ENCODE measurements at regions not wholly inside any gene's neighbourhood (a gene's known extent, or its start where the extent isn't known, plus 50 kb on each side); places are given as distances from the start of the nearest gene placed in this dataset.
"Not testable (repeated sequence)": the region's sequence is repeated elsewhere in the genome, so short reads cannot be mapped to it uniquely, and the experiment has no call there.

- intact Hi-C loops (cut with micrococcal nuclease): loop anchor here (10.0 kb wide), 1 partner anchor 211 kb away; no protein-coding TSS in a partner anchor
- ATAC-seq: no peak
These were observed 197.0 kb downstream of the ZC3H11B start for GRCh38 chr1:219415915-219416314.

GRCh38 chr1:219415433-219415832, 197.5 kb downstream of the ZC3H11B start:
- no peak for TF ChIP-seq CTCF (IDR thresholded peaks at IDR 0.05)
- Mint-ChIP-seq H3K4me1 (ENCODE audit: low read depth) (no peaks in the 10 kb centered on the region), H3K4me3 (no peak overlapping the region), H3K36me3 (ENCODE audit: low read depth) (no peaks in the 10 kb centered on the region), H3K9me3 (no peaks in the 10 kb centered on the region), H3K27me3 (no peaks in the 10 kb centered on the region), H3K27ac (no peak overlapping the region)
- ATAC-seq: no peak
- DNase-seq: no peak
- intact Hi-C loops (cut with micrococcal nuclease): loop anchor here (10.0 kb wide), 1 partner anchor 211 kb away; no protein-coding TSS in a partner anchor
- CTCF ChIA-PET: interaction anchor here (1.6 kb wide), 1 partner anchor 72 kb away, joined by 3 read pairs; no protein-coding TSS in a partner anchor
- POLR2A ChIA-PET: no interaction called here

More at GRCh38 chr1:219415915-219416314, 197.0 kb downstream of the ZC3H11B start:
- no peak for TF ChIP-seq CTCF (IDR thresholded peaks at IDR 0.05)
- Mint-ChIP-seq H3K27ac (no peak overlapping the region), H3K27me3 (no peaks in the 10 kb centered on the region), H3K36me3 (ENCODE audit: low read depth) (no peaks in the 10 kb centered on the region), H3K4me1 (ENCODE audit: low read depth) (no peaks in the 10 kb centered on the region), H3K4me3 (no peak overlapping the region), H3K9me3 (no peaks in the 10 kb centered on the region)
- POLR2A ChIA-PET: no interaction called here
- DNase-seq: no peak
- CTCF ChIA-PET: interaction anchor here (1.2 to 1.6 kb wide), 2 partner anchors 73 to 338 kb away, joined by 3 to 5 read pairs; no protein-coding TSS in a partner anchor

- Mint-ChIP-seq H3K27ac (no peak overlapping the region), H3K4me1 (ENCODE audit: low read depth) (no peaks in the 10 kb centered on the region), H3K9me3 (no peaks in the 10 kb centered on the region), H3K27me3 (no peaks in the 10 kb centered on the region), H3K36me3 (ENCODE audit: low read depth) (no peaks in the 10 kb centered on the region), H3K4me3 (no peak overlapping the region)
- ChIA-PET CTCF (no interaction called here), POLR2A (no interaction called here)
- intact Hi-C loops (cut with micrococcal nuclease): loop anchor here (10.0 kb wide), 1 partner anchor 209 kb away; no protein-coding TSS in a partner anchor
- ATAC-seq (no peak), DNase-seq (no peak)
- TF ChIP-seq CTCF (IDR thresholded peaks at IDR 0.05): no peak
These were observed 198.7 kb downstream of the ZC3H11B start for GRCh38 chr1:219414250-219414649.

GRCh38 chr1:219413536-219413935, 199.4 kb downstream of the ZC3H11B start:
- CTCF ChIA-PET: no interaction called here

GRCh38 chr1:219412772-219413171, 200.1 kb downstream of the ZC3H11B start:
- CTCF ChIA-PET: no interaction called here
- intact Hi-C loops (cut with micrococcal nuclease): loop anchor here (10.0 kb wide), 1 partner anchor 208 kb away; no protein-coding TSS in a partner anchor
- Mint-ChIP-seq H3K9me3 (no peaks in the 10 kb centered on the region), H3K27me3 (no peaks in the 10 kb centered on the region), H3K36me3 (ENCODE audit: low read depth) (no peaks in the 10 kb centered on the region), H3K4me1 (ENCODE audit: low read depth) (no peaks in the 10 kb centered on the region), H3K27ac (no peak overlapping the region), H3K4me3 (no peak overlapping the region)
- ATAC-seq (no peak), DNase-seq (no peak)
- POLR2A ChIA-PET: no interaction called here
- no peak for TF ChIP-seq CTCF (IDR thresholded peaks at IDR 0.05)

More at GRCh38 chr1:219413536-219413935, 199.4 kb downstream of the ZC3H11B start:
- no peaks in the 10 kb centered on the region for H3K4me1 Mint-ChIP-seq (ENCODE audit: low read depth)
- no peak overlapping the region for H3K27ac Mint-ChIP-seq
- H3K4me3 Mint-ChIP-seq: no peak overlapping the region
- no peaks in the 10 kb centered on the region for H3K9me3 Mint-ChIP-seq
- no peaks in the 10 kb centered on the region for H3K36me3 Mint-ChIP-seq (ENCODE audit: low read depth)
- ATAC-seq: no peak
- no peaks in the 10 kb centered on the region for H3K27me3 Mint-ChIP-seq
- no peak for DNase-seq
- TF ChIP-seq CTCF (IDR thresholded peaks at IDR 0.05): no peak
- POLR2A ChIA-PET: no interaction called here
- intact Hi-C loops (cut with micrococcal nuclease): loop anchor here (10.0 kb wide), 1 partner anchor 209 kb away; no protein-coding TSS in a partner anchor

GRCh38 chr1:219410721-219411120, 202.2 kb downstream of the ZC3H11B start:
- intact Hi-C loops (cut with micrococcal nuclease): loop anchor here (10.0 kb wide), 1 partner anchor 206 kb away; no protein-coding TSS in a partner anchor
- H3K4me1 Mint-ChIP-seq (ENCODE audit: low read depth); H3K4me3 Mint-ChIP-seq; DNase-seq; CTCF ChIA-PET; H3K36me3 Mint-ChIP-seq (ENCODE audit: low read depth); ATAC-seq; H3K27ac Mint-ChIP-seq; H3K9me3 Mint-ChIP-seq; POLR2A ChIA-PET; H3K27me3 Mint-ChIP-seq: not testable (repeated sequence)

Data from activated CD8-positive, alpha-beta T cell treated with anti-CD3 and anti-CD28 coated beads for 36 hours (primary cell).